Testis (tissue), 2 donors: ENCODE measurements at regions not wholly inside any gene's neighbourhood (a gene's known extent, or its start where the extent isn't known, plus 50 kb on each side); places are given as distances from the start of the nearest gene placed in this dataset.

ENCODE experiments used
- CTCF ChIP-seq, 3 experiments: fragments of 450-650 bp in 2 of 3; fragments of 200-600 bp in 1 of 3; sonication (generic) in 1 of 3; IDR thresholded peaks; one replicate each; pipeline ENCODE4 v1.5.1; 2016 to 2019; ENCODE audit warnings: antibody characterized with exemption in 3 of 3, mild to moderate bottlenecking in 2 of 3, moderate library complexity in 1 of 3
- POLR2A ChIP-seq: fragments of 450-650 bp; IDR thresholded peaks from one replicate; pipeline ENCODE4 v1.6.1; 2017; ENCODE audit warnings: antibody characterized with exemption, mild to moderate bottlenecking, moderate library complexity

GRCh38 chr4:156539376-156539775, 432.2 kb downstream of the PDGFC start:
- TF ChIP-seq CTCF (IDR thresholded peaks at IDR 0.05) (no peak), POLR2A (no peak)
